ENCODE measurements at regions not wholly inside any gene's neighbourhood (a gene's known extent, or its start where the extent isn't known, plus 50 kb on each side); places are given as distances from the start of the nearest gene placed in this dataset.

DNA sequence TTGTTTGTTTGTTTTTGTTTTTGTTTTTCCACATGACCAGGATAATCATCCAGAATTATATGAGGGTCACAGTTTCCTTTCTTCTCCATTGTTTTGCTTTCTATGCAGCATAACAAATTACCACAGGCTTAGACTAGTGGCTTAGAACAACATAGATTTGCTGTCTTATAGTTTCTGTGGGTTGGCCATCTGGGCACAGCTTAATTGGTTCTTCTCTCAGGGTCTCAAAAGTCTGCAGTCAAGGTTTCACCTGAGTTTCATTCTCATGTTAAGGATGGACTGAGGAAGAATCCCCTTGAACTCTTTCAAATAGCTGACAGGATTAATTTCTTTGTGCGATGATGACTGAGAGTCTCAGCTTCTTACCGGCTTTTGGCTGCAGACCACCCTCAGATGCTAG, 559.8 kb downstream of the PRDM9 start:
- no peak for TF ChIP-seq TAF1 (IDR thresholded peaks at IDR 0.05; ENCODE audit: low read depth)
- no peak for TF ChIP-seq RAD21 (IDR thresholded peaks at IDR 0.05; ENCODE audit: low read depth)
- TF ChIP-seq TCF12 (IDR thresholded peaks at IDR 0.05; ENCODE audit: low read depth), result no peak
- TF ChIP-seq YY1 (IDR thresholded peaks at IDR 0.05; ENCODE audit: low read depth), result no peak
- TF ChIP-seq FOXM1 (IDR thresholded peaks at IDR 0.05; ENCODE audit: borderline replicate concordance, low read depth), result no peak
- TF ChIP-seq EGR1 (IDR thresholded peaks at IDR 0.05), result no peak
- TF ChIP-seq TEAD4 (IDR thresholded peaks at IDR 0.05), result no peak
- TF ChIP-seq, protein P1, sequence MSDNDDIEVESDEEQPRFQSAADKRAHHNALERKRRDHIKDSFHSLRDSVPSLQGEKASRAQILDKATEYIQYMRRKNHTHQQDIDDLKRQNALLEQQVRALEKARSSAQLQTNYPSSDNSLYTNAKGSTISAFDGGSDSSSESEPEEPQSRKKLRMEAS (IDR thresholded peaks at IDR 0.05), result no peak
- TF ChIP-seq ZBTB7A (IDR thresholded peaks at IDR 0.05; ENCODE audit: low read depth), result no peak
- TF ChIP-seq NFIC (IDR thresholded peaks at IDR 0.05), result no peak
- TF ChIP-seq CEBPB (IDR thresholded peaks at IDR 0.05), result no peak
- TF ChIP-seq CREB1 (IDR thresholded peaks at IDR 0.05; ENCODE audit: low read depth), result no peak
- TF ChIP-seq, protein P2, sequence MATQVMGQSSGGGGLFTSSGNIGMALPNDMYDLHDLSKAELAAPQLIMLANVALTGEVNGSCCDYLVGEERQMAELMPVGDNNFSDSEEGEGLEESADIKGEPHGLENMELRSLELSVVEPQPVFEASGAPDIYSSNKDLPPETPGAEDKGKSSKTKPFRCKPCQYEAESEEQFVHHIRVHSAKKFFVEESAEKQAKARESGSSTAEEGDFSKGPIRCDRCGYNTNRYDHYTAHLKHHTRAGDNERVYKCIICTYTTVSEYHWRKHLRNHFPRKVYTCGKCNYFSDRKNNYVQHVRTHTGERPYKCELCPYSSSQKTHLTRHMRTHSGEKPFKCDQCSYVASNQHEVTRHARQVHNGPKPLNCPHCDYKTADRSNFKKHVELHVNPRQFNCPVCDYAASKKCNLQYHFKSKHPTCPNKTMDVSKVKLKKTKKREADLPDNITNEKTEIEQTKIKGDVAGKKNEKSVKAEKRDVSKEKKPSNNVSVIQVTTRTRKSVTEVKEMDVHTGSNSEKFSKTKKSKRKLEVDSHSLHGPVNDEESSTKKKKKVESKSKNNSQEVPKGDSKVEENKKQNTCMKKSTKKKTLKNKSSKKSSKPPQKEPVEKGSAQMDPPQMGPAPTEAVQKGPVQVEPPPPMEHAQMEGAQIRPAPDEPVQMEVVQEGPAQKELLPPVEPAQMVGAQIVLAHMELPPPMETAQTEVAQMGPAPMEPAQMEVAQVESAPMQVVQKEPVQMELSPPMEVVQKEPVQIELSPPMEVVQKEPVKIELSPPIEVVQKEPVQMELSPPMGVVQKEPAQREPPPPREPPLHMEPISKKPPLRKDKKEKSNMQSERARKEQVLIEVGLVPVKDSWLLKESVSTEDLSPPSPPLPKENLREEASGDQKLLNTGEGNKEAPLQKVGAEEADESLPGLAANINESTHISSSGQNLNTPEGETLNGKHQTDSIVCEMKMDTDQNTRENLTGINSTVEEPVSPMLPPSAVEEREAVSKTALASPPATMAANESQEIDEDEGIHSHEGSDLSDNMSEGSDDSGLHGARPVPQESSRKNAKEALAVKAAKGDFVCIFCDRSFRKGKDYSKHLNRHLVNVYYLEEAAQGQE (IDR thresholded peaks at IDR 0.05; ENCODE audit: low read depth), result no peak
- no peak for TF ChIP-seq EP300 (IDR thresholded peaks at IDR 0.05; ENCODE audit: borderline replicate concordance)
- TF ChIP-seq, protein P3, sequence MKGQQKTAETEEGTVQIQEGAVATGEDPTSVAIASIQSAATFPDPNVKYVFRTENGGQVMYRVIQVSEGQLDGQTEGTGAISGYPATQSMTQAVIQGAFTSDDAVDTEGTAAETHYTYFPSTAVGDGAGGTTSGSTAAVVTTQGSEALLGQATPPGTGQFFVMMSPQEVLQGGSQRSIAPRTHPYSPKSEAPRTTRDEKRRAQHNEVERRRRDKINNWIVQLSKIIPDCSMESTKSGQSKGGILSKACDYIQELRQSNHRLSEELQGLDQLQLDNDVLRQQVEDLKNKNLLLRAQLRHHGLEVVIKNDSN (IDR thresholded peaks at IDR 0.05), result no peak

DNA sequence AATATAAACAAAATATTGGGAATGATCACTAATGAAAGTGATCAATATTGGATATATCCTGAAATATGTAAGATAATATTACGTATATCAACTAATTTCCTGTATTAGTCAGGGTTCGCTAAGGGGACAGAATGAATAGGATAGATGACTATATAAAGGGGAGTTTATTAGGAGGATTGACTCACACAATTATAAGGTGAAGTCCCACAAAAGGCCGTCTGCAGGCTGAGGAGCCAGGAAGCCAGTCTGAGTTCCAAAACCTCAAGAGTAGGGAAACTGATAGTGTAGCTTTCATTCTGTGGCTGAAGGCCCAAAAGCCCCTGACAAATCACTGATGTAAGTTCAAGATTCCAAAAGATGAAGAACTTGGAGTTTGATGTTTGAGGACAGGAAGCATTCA, 561.1 kb downstream of the PRDM9 start:
- TF ChIP-seq, protein P2 (IDR thresholded peaks at IDR 0.05; ENCODE audit: low read depth), result no peak
- TF ChIP-seq, protein P1 (IDR thresholded peaks at IDR 0.05), result no peak
- TF ChIP-seq CEBPB (IDR thresholded peaks at IDR 0.05) (no peak), TCF12 (IDR thresholded peaks at IDR 0.05; ENCODE audit: low read depth) (no peak), TEAD4 (IDR thresholded peaks at IDR 0.05) (no peak), RAD21 (IDR thresholded peaks at IDR 0.05; ENCODE audit: low read depth) (no peak), FOXM1 (IDR thresholded peaks at IDR 0.05; ENCODE audit: borderline replicate concordance, low read depth) (no peak)

DNA sequence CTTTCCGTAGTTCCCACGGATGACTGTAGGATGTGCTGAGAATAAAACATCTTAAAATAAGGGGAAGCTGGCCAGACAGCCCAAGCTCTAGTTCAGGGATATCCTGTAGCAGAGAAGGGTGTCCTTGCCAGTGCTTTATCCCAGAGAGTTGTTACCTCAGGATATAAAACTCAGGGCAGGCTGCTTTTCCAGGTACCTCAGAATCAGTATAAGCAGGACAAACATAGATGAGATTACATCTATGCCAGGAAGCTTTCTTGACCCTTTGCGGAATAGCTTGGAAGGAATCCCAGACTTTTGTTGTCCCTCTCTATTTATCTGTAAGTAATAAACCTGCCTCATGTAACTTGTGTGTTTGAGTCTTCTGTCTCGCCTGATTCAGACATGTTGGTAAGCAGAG, 565.7 kb downstream of the PRDM9 start:
- TF ChIP-seq TAF1 (IDR thresholded peaks at IDR 0.05; ENCODE audit: low read depth) (no peak), CREB1 (IDR thresholded peaks at IDR 0.05; ENCODE audit: low read depth) (no peak), ZBTB7A (IDR thresholded peaks at IDR 0.05; ENCODE audit: low read depth) (no peak), EP300 (IDR thresholded peaks at IDR 0.05; ENCODE audit: borderline replicate concordance) (no peak), CEBPB (IDR thresholded peaks at IDR 0.05) (no peak), TEAD4 (IDR thresholded peaks at IDR 0.05) (no peak), TCF12 (IDR thresholded peaks at IDR 0.05; ENCODE audit: low read depth) (no peak), RAD21 (IDR thresholded peaks at IDR 0.05; ENCODE audit: low read depth) (no peak), YY1 (IDR thresholded peaks at IDR 0.05; ENCODE audit: low read depth) (no peak), EGR1 (IDR thresholded peaks at IDR 0.05) (no peak), NFIC (IDR thresholded peaks at IDR 0.05) (no peak), FOXM1 (IDR thresholded peaks at IDR 0.05; ENCODE audit: borderline replicate concordance, low read depth) (no peak)
- TF ChIP-seq, protein P2 (IDR thresholded peaks at IDR 0.05; ENCODE audit: low read depth), result no peak
- TF ChIP-seq, protein P3 (IDR thresholded peaks at IDR 0.05), result no peak
- TF ChIP-seq, protein P1 (IDR thresholded peaks at IDR 0.05), result no peak

DNA sequence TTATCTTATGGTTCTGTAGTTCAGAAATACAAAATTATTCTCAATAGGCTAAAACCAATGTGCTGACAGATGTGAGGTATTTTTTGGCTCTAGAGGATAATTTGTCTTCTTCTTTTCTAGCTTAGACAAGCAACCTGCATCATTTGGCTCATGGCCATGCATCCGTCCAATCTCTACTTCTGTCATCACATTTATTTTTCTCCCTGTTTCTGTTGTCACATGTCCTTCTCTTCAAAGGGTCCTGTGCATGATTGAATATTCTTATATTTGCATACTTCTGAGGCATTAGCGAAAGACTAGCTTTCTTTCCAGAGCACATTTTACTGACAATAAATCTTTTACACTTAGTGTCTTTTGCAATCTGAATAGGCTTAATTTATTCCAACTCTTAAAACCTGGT, 564.7 kb downstream of the CDH10 start:
- TF ChIP-seq TCF12 (IDR thresholded peaks at IDR 0.05; ENCODE audit: low read depth) (no peak), FOXM1 (IDR thresholded peaks at IDR 0.05; ENCODE audit: borderline replicate concordance, low read depth) (no peak), EGR1 (IDR thresholded peaks at IDR 0.05) (no peak), CEBPB (IDR thresholded peaks at IDR 0.05) (no peak), ZBTB7A (IDR thresholded peaks at IDR 0.05; ENCODE audit: low read depth) (no peak), RAD21 (IDR thresholded peaks at IDR 0.05; ENCODE audit: low read depth) (no peak), TAF1 (IDR thresholded peaks at IDR 0.05; ENCODE audit: low read depth) (no peak), EP300 (IDR thresholded peaks at IDR 0.05; ENCODE audit: borderline replicate concordance) (no peak), CREB1 (IDR thresholded peaks at IDR 0.05; ENCODE audit: low read depth) (no peak), NFIC (IDR thresholded peaks at IDR 0.05) (no peak), YY1 (IDR thresholded peaks at IDR 0.05; ENCODE audit: low read depth) (no peak), TEAD4 (IDR thresholded peaks at IDR 0.05) (no peak)
- TF ChIP-seq, protein P1 (IDR thresholded peaks at IDR 0.05), result no peak
- TF ChIP-seq, protein P2 (IDR thresholded peaks at IDR 0.05; ENCODE audit: low read depth), result no peak
- TF ChIP-seq, protein P3 (IDR thresholded peaks at IDR 0.05), result no peak
